Panc1 (cell line): ENCODE measurements at regions not wholly inside any gene's neighbourhood (a gene's known extent, or its start where the extent isn't known, plus 50 kb on each side); places are given as distances from the start of the nearest gene placed in this dataset.

Source experiments
- ATAC-seq: fragments of 200-7000 bp; cut with Tn5 transposase; 2 replicates; pipeline ENCODE4 v1.9.1; 2020; ENCODE audit warnings: mild to moderate bottlenecking, moderate library complexity
- BruUV-seq: library from RNA; stranded (reverse); fragments of 400-500 nt; replicated peaks from 2 replicates; lab custom pipeline; 2021; lab: Mats Ljungman, UMichigan
- CTCF ChIA-PET: fragments of 300-600 bp; sonication (Branson Sonifier 250); formaldehyde crosslinking; loops from one replicate; lab custom pipeline; 2022; ENCODE audit warnings: antibody characterized with exemption; lab: Charles Lee
- POLR2A ChIA-PET: fragments of 300-600 bp; sonication (Branson Sonifier 250); formaldehyde crosslinking; loops from one replicate; lab custom pipeline; 2022; ENCODE audit warnings: antibody characterized with exemption; lab: Charles Lee
- DNase-seq: peaks from one replicate; pipeline ENCODE4 v3.0.0-alpha.2; 2010; ENCODE audit warnings: low read depth, low spot score
- H3K27ac ChIP-seq: 2 replicates; pipeline ENCODE4 v1.5.1; 2011; ENCODE audit warnings: mild to moderate bottlenecking, low read length, inconsistent platforms
- H3K27me3 ChIP-seq: fragments of 200-500 bp; sonication (Bioruptor generic); 2 replicates; pipeline ENCODE4 v1.6.0; 2014; ENCODE audit warnings: low read length, inconsistent platforms; ENCODE audit not compliant: control insufficient read depth, insufficient read depth
- H3K36me3 ChIP-seq: fragments of 200-500 bp; sonication (Bioruptor generic); 2 replicates; pipeline ENCODE4 v1.5.1; 2014; ENCODE audit warnings: inconsistent platforms, mild to moderate bottlenecking, low read length, moderate library complexity; ENCODE audit not compliant: control insufficient read depth, insufficient read depth
- H3K4me1 ChIP-seq: 2 replicates; pipeline ENCODE4 v1.5.1; 2011; ENCODE audit warnings: inconsistent platforms, mild to moderate bottlenecking, low read length, moderate library complexity; ENCODE audit not compliant: control insufficient read depth, insufficient read depth
- H3K4me3 ChIP-seq, 2 experiments: 2 replicates each; pipeline ENCODE4 v1.5.1; 2011 to 2012; ENCODE audit warnings: low read depth in 2 of 2, low read length in 2 of 2, mild to moderate bottlenecking in 2 of 2, inconsistent platforms in 1 of 2, moderate library complexity in 1 of 2
- H3K9me3 ChIP-seq: fragments of 200-500 bp; sonication (Bioruptor generic); 2 replicates; pipeline ENCODE4 v1.5.1; 2014; ENCODE audit warnings: low read depth, mild to moderate bottlenecking, inconsistent platforms, low read length, moderate library complexity; ENCODE audit not compliant: control insufficient read depth, insufficient read depth
- CTCF ChIP-seq: fragments of 450-650 bp; IDR thresholded peaks from 2 replicates; pipeline ENCODE4 v1.5.1; 2017; ENCODE audit warnings: mild to moderate bottlenecking
- POLR2AphosphoS5 ChIP-seq: IDR thresholded peaks from 2 replicates; pipeline ENCODE4 v1.6.1; 2012; ENCODE audit warnings: mild to moderate bottlenecking, low read depth, low read length, moderate library complexity
- REST ChIP-seq, 2 experiments: IDR thresholded peaks; 2 replicates each; pipeline ENCODE4 v1.6.1; 2011 to 2012; ENCODE audit warnings: low read depth in 2 of 2, control low read depth in 1 of 2, low read length in 1 of 2, mild to moderate bottlenecking in 1 of 2, moderate library complexity in 1 of 2; ENCODE audit not compliant: insufficient read depth in 1 of 2
- SIN3A ChIP-seq: IDR thresholded peaks from 2 replicates; pipeline ENCODE4 v1.6.1; 2012; ENCODE audit warnings: low read depth, mild to moderate bottlenecking, low read length, moderate library complexity, borderline replicate concordance; ENCODE audit not compliant: insufficient read depth
- TCF7L2 ChIP-seq: IDR thresholded peaks from 2 replicates; pipeline ENCODE4 v1.6.1; 2011; ENCODE audit warnings: mild to moderate bottlenecking, low read depth, low read length, inconsistent platforms
- in situ Hi-C: cut with HindIII; loops from 2 replicates; pipeline ENCODE4 v1.10.0; 2016; ENCODE audit warnings: low sequenced_read_pairs, low pct_unique_long_range_greater_than_20kb
- intact Hi-C: fragments of 100-400 bp; cut with micrococcal nuclease; formaldehyde crosslinking; loops from one replicate; pipeline ENCODE4 v1.10.0; 2022; ENCODE audit not compliant: unreplicated experiment

GRCh38 chr12:19010726-19011125 is 118.8 kb upstream of the PLEKHA5 start:
- in situ Hi-C loops (no loop called here), intact Hi-C loops (no loop called here)
- BruUV-seq: no TSS peak
- no peak for DNase-seq
- Histone ChIP-seq H3K4me1 (no peaks in the 10 kb centered on the region), H3K27ac (no peak overlapping the region), H3K36me3 (no peaks in the 10 kb centered on the region), H3K4me3 (no peak overlapping the region), H3K27me3 (no peaks in the 10 kb centered on the region), H3K9me3 (no peaks in the 10 kb centered on the region)
- no peak for ATAC-seq
- ChIA-PET CTCF (no interaction called here), POLR2A (no interaction called here)
- TF ChIP-seq REST (IDR thresholded peaks at IDR 0.05; ENCODE audit: insufficient read depth in 1 of 2, low read depth in 2 of 2, low read length in 1 of 2) (no peak), CTCF (no peak), TCF7L2 (no peak), SIN3A (no peak), POLR2AphosphoS5 (no peak)

GRCh38 chr12:19012965-19013364 is 116.6 kb upstream of the PLEKHA5 start:
- ATAC-seq (no peak), DNase-seq (no peak)
- H3K9me3 ChIP-seq: no peaks in the 10 kb centered on the region
- CTCF ChIA-PET: no interaction called here
- no peak for TF ChIP-seq REST (IDR thresholded peaks at IDR 0.05; ENCODE audit: insufficient read depth in 1 of 2, low read depth in 2 of 2, low read length in 1 of 2)
- TF ChIP-seq SIN3A: no peak
- TF ChIP-seq CTCF: no peak
- TF ChIP-seq TCF7L2: no peak
- no peak for TF ChIP-seq POLR2AphosphoS5
- no peaks in the 10 kb centered on the region for H3K27me3 ChIP-seq
- no peaks in the 10 kb centered on the region for H3K36me3 ChIP-seq
- H3K27ac ChIP-seq: no peak overlapping the region
- BruUV-seq: no TSS peak
- H3K4me1 ChIP-seq: no peaks in the 10 kb centered on the region
- POLR2A ChIA-PET: no interaction called here
- in situ Hi-C loops: no loop called here
- H3K4me3 ChIP-seq: no peak overlapping the region
- intact Hi-C loops: no loop called here
